ENCODE measurements at regions not wholly inside any gene's neighbourhood (a gene's known extent, or its start where the extent isn't known, plus 50 kb on each side); places are given as distances from the start of the nearest gene placed in this dataset.

DNA sequence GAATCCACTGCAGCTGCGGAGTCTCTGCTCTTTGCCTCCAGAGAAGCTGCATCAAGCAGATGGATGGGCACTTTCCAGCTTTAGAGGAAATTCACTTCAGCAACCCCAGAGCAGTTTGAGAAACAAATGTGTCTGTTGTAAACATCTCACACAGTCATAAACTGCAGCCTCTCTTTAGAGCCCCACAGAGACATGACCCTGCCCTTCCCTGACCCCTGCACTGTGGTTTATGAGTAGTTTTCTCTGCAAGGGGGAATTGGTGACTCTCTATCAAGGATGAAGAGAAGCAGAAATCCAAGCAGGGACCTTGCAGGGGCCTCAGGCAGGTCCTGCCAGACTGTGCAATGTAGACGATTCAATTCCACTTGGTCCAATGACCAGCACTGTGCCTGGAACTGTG lies 160.2 kb downstream of the SH2D4B start:
- Histone ChIP-seq H3K4me3 (no peak overlapping the region), H3K9ac (ENCODE audit: insufficient read length) (no peak overlapping the region), H3K27ac (no peak overlapping the region), H3K9me3 (ENCODE audit: low read depth, low read length) (no peaks in the 10 kb centered on the region), H3K36me3 (ENCODE audit: insufficient read depth, low read length) (no peaks in the 10 kb centered on the region)
- DNase-seq (ENCODE audit: low read depth, low spot score): no peak
- TF ChIP-seq EZH2 (IDR thresholded peaks at IDR 0.05) (no peak), FOXP2 (optimal IDR thresholded peaks at IDR 0.05; ENCODE audit: control extremely low read depth, extremely low read length, insufficient read depth) (no peak), POLR2AphosphoS5 (IDR thresholded peaks at IDR 0.05; ENCODE audit: borderline replicate concordance, low read depth, low read length) (no peak)

DNA sequence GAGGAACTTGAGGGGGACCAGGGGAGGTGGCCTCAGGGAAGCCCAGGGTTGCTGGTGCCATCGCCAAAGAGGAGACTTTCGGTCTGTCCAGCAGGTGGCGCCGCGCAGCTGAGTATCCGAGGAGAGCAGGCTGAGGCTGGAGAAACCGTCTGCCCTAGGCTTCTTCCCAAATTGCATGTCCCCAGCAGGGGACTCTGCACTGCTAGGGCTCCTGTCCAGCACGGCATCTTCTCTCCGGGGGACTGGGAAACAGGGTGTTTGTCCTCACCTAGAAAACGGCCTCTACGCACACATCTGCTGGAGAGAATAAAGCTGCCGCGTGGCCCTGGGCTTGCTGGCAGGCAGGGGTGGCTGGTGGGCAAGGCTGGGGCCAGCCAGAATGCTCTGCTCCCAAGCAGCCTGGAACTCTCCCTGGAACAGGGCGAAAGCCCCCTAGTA lies 161.9 kb downstream of the SH2D4B start:
- no peaks in the 10 kb centered on the region for H3K9me3 ChIP-seq (ENCODE audit: low read depth, low read length)
- H3K27ac ChIP-seq: no peak overlapping the region
- TF ChIP-seq POLR2AphosphoS5 (IDR thresholded peaks at IDR 0.05; ENCODE audit: borderline replicate concordance, low read depth, low read length) (no peak), FOXP2 (optimal IDR thresholded peaks at IDR 0.05; ENCODE audit: control extremely low read depth, extremely low read length, insufficient read depth) (no peak), EZH2 (IDR thresholded peaks at IDR 0.05) (no peak)
- H3K9ac ChIP-seq (ENCODE audit: insufficient read length): no peak overlapping the region
- no peaks in the 10 kb centered on the region for H3K36me3 ChIP-seq (ENCODE audit: insufficient read depth, low read length)
- DNase-seq (ENCODE audit: low read depth, low spot score): peak; percentile 34
- no peak overlapping the region for H3K4me3 ChIP-seq

DNA sequence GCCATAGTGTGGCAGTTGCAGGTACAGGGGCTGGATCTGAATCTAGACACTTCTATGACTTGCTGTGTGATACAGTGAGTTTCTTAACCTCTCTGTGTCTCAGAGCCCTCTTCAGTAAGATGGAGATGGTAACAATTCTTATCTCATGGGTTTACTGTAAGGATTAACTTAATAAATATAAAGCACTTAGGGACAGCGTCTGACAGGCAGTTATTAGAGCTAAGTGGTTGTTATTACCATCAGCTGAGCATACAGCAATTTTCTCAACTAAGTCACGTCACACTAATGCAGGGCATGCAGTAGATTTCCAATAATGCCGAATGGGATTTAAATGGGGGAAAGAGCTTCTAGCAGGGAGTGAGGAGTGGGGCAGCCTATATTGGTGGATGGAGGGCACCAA lies 162.6 kb downstream of the SH2D4B start:
- DNase-seq (ENCODE audit: low read depth, low spot score): no peak
- no peak overlapping the region for H3K4me3 ChIP-seq
- no peaks in the 10 kb centered on the region for H3K9me3 ChIP-seq (ENCODE audit: low read depth, low read length)
- no peaks in the 10 kb centered on the region for H3K36me3 ChIP-seq (ENCODE audit: insufficient read depth, low read length)
- no peak overlapping the region for H3K27ac ChIP-seq
- H3K9ac ChIP-seq (ENCODE audit: insufficient read length): no peak overlapping the region
- TF ChIP-seq EZH2 (IDR thresholded peaks at IDR 0.05) (no peak), FOXP2 (optimal IDR thresholded peaks at IDR 0.05; ENCODE audit: control extremely low read depth, extremely low read length, insufficient read depth) (no peak), POLR2AphosphoS5 (IDR thresholded peaks at IDR 0.05; ENCODE audit: borderline replicate concordance, low read depth, low read length) (no peak)

DNA sequence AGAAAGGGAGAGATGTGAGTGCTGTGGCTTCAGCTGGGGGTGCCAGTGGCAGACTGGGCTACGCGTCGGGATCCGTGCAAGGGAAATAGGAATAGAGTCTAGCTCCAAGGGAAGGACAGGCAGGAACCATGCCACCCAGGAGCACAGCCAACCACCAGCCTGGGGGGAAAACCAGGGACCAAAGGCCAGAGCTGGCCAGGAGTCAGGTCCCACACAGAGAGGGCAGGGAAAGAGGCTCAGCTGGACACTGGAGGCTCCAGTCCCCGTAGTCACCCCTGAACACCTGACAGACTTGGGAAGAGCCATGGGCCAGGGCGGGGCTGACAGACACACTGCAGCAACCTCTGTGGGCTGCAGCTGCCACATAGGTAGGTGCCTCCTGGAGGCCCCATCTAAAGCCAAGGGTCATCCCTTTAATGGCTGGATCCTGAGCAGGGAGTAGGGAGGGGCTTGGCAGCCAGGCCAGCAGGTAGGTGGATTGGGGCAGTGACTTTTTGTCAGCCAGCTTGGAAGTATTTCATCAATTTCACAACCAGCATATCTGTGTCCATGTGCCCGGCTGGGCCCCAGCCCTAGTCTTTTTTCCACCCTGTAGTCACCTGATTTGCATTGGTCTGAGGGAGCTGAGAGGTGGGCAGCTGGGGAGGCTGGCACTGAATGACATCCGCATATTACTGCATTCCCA lies 163.2 kb downstream of the SH2D4B start:
- TF ChIP-seq EZH2 (IDR thresholded peaks at IDR 0.05) (no peak), FOXP2 (optimal IDR thresholded peaks at IDR 0.05; ENCODE audit: control extremely low read depth, extremely low read length, insufficient read depth) (no peak), POLR2AphosphoS5 (IDR thresholded peaks at IDR 0.05; ENCODE audit: borderline replicate concordance, low read depth, low read length) (no peak)
- Histone ChIP-seq H3K9ac (ENCODE audit: insufficient read length) (no peak overlapping the region), H3K4me3 (no peak overlapping the region)

DNA sequence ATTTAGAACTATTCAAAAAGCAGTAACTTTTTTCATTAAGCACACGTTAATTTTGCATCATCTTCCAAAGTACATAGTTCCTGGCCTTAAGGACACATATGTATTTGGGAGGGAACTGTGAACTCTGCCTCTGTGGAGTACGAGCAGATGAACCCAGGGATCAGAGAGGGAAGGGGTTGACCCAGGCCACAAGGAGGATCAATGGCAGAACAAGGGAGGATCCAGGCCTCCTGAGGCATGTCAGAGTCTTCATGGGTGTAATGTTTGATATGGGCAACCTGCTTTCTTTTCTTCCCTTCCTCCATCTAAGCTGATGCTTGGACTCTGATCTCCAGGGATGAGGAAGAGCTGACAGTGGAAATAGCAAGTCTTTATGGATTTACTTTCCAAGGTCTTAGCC lies 164.0 kb downstream of the SH2D4B start:
- DNase-seq (ENCODE audit: low read depth, low spot score): no peak
- Histone ChIP-seq H3K27ac (no peak overlapping the region), H3K9ac (ENCODE audit: insufficient read length) (no peak overlapping the region), H3K36me3 (ENCODE audit: insufficient read depth, low read length) (no peaks in the 10 kb centered on the region), H3K9me3 (ENCODE audit: low read depth, low read length) (no peaks in the 10 kb centered on the region), H3K4me3 (no peak overlapping the region)
- no peak for TF ChIP-seq EZH2 (IDR thresholded peaks at IDR 0.05)
- TF ChIP-seq POLR2AphosphoS5 (IDR thresholded peaks at IDR 0.05; ENCODE audit: borderline replicate concordance, low read depth, low read length): no peak
- no peak for TF ChIP-seq FOXP2 (optimal IDR thresholded peaks at IDR 0.05; ENCODE audit: control extremely low read depth, extremely low read length, insufficient read depth)

More for the DNA sequence above, 163.2 kb downstream of the SH2D4B start:
- no peak for DNase-seq (ENCODE audit: low read depth, low spot score)
- Histone ChIP-seq H3K27ac (no peak overlapping the region), H3K36me3 (ENCODE audit: insufficient read depth, low read length) (no peaks in the 10 kb centered on the region), H3K9me3 (ENCODE audit: low read depth, low read length) (no peaks in the 10 kb centered on the region)

DNA sequence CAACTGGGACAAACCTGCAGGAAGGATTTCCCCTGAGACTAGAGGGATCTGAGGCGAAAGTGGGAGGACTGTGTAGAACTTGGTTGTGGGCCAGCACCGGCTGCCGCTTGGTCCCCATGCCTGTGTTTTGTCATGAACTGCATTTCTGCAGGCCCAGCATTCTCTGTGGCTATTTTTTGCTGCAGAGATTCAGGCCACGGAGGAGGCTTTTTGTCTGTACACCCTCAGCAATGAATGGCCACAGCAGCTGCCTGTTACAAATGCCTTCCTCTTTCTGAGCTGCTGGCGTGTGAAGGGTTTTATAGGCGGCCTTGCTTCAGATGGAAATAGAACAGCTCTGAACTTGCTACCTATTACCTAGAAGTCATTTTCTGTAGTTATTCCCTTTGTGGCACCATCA lies 164.4 kb downstream of the SH2D4B start:
- H3K27ac ChIP-seq: no peak overlapping the region
- no peak for DNase-seq (ENCODE audit: low read depth, low spot score)
- no peak overlapping the region for H3K9ac ChIP-seq (ENCODE audit: insufficient read length)
- no peak overlapping the region for H3K4me3 ChIP-seq
- no peaks in the 10 kb centered on the region for H3K9me3 ChIP-seq (ENCODE audit: low read depth, low read length)
- H3K36me3 ChIP-seq (ENCODE audit: insufficient read depth, low read length): no peaks in the 10 kb centered on the region
- TF ChIP-seq FOXP2 (optimal IDR thresholded peaks at IDR 0.05; ENCODE audit: control extremely low read depth, extremely low read length, insufficient read depth) (no peak), EZH2 (IDR thresholded peaks at IDR 0.05) (no peak), POLR2AphosphoS5 (IDR thresholded peaks at IDR 0.05; ENCODE audit: borderline replicate concordance, low read depth, low read length) (no peak)

DNA sequence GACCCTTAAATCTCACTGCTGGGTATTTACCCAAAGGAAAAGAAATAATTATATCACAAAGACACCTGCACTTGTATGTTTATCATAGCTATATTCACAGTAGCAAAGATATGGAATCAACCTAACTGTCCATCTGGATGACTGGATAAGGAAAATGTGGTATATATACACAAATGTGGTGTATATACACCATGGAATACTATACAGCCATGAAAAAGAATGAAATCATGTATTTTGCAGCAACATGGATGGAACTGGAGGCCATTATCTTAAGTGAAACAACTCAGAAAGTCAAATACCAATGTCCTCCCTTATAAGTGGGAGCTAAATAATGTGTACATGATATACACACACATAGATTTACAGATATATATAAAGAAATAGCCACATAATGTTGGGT lies 168.2 kb downstream of the SH2D4B start:
- no peaks in the 10 kb centered on the region for H3K36me3 ChIP-seq (ENCODE audit: insufficient read depth, low read length)
- no peak overlapping the region for H3K4me3 ChIP-seq
- no peak for DNase-seq (ENCODE audit: low read depth, low spot score)
- H3K9ac ChIP-seq (ENCODE audit: insufficient read length): no peak overlapping the region
- H3K27ac ChIP-seq: no peak overlapping the region
- no peak for TF ChIP-seq EZH2 (IDR thresholded peaks at IDR 0.05)
- no peak for TF ChIP-seq FOXP2 (optimal IDR thresholded peaks at IDR 0.05; ENCODE audit: control extremely low read depth, extremely low read length, insufficient read depth)
- TF ChIP-seq POLR2AphosphoS5 (IDR thresholded peaks at IDR 0.05; ENCODE audit: borderline replicate concordance, low read depth, low read length): no peak
- no peaks in the 10 kb centered on the region for H3K9me3 ChIP-seq (ENCODE audit: low read depth, low read length)

DNA sequence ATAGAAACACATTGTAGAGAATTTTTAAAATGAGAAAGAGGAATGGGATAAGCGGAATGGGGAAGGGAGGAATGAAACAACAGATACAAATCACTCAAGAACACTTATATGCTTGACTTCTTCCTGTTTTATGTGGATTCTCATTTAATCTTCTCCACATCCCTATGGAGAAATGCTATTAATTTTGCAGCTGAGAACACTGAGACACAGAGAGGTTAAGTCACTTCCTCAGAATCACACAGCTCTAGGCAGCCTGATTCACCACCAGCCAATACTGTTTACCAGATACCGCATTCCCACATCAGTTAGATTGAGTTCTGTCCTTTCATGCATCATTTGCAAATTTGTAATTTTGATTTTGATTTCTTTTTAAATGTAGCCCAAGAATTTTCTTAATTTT lies 170.5 kb downstream of the SH2D4B start:
- Histone ChIP-seq H3K9me3 (ENCODE audit: low read depth, low read length) (no peaks in the 10 kb centered on the region), H3K9ac (ENCODE audit: insufficient read length) (no peak overlapping the region), H3K36me3 (ENCODE audit: insufficient read depth, low read length) (no peaks in the 10 kb centered on the region), H3K4me3 (no peak overlapping the region), H3K27ac (peak overlapping the region; percentile 50; the same call in 1 of the 2 replicates)
- no peak for TF ChIP-seq FOXP2 (optimal IDR thresholded peaks at IDR 0.05; ENCODE audit: control extremely low read depth, extremely low read length, insufficient read depth)
- no peak for TF ChIP-seq EZH2 (IDR thresholded peaks at IDR 0.05)
- DNase-seq (ENCODE audit: low read depth, low spot score): no peak

DNA sequence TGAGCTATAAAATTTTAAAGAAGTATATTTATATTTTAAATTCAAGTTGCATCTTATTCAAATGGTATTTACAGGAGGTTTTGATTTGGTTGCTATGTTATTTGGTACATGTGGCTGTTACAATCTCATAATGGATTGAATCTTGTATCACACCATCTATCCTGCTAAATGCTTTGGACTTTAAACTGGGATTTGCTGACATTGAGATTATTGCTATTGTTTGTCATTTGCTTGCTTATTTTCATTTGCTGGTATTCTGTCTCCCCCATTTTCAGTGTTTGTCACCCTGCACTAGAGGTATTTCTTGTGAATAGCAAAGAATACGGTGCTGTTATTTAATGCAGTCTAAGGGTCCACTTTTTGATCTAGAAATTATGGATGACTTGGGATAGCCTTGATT lies 171.1 kb downstream of the SH2D4B start:
- Histone ChIP-seq H3K4me3 (0 out of 2 replicates have a peak overlapping the region, but pooled peaks have one; percentile 30), H3K9ac (ENCODE audit: insufficient read length) (no peak overlapping the region), H3K27ac (peak overlapping the region; percentile 73; the same call in 1 of the 2 replicates), H3K9me3 (ENCODE audit: low read depth, low read length) (no peaks in the 10 kb centered on the region), H3K36me3 (ENCODE audit: insufficient read depth, low read length) (no peaks in the 10 kb centered on the region)
- TF ChIP-seq FOXP2 (optimal IDR thresholded peaks at IDR 0.05; ENCODE audit: control extremely low read depth, extremely low read length, insufficient read depth) (no peak), POLR2AphosphoS5 (IDR thresholded peaks at IDR 0.05; ENCODE audit: borderline replicate concordance, low read depth, low read length) (no peak), EZH2 (IDR thresholded peaks at IDR 0.05) (no peak)
- DNase-seq (ENCODE audit: low read depth, low spot score): no peak
